Liver (tissue), 8 donors: ENCODE measurements at regions not wholly inside any gene's neighbourhood (a gene's known extent, or its start where the extent isn't known, plus 50 kb on each side); places are given as distances from the start of the nearest gene placed in this dataset.

ENCODE experiments used
- DNase-seq: peaks from one replicate; pipeline ENCODE4 v3.0.0-alpha.2; 2017; ENCODE audit warnings: low spot score
- H3K27ac ChIP-seq, 2 donors: one replicate each; pipeline ENCODE4 v1.7.0; 2013; ENCODE audit warnings: inconsistent platforms in 2 of 2, low read length in 2 of 2, control low read depth in 1 of 2, low read depth in 1 of 2, mild to moderate bottlenecking in 1 of 2
- H3K27me3 ChIP-seq, 4 donors: one replicate each; pipeline versions ENCODE4 v1.6.1 to v1.7.0; 2013; ENCODE audit warnings: low read length in 3 of 4, inconsistent platforms in 1 of 4, mild to moderate bottlenecking in 1 of 4, moderate library complexity in 1 of 4; ENCODE audit not compliant: control insufficient read depth in 4 of 4, insufficient read depth in 4 of 4
- H3K36me3 ChIP-seq, 4 donors: one replicate each; pipeline versions ENCODE4 v1.6.1 to v1.7.0; 2013; ENCODE audit warnings: low read length in 3 of 4, mild to moderate bottlenecking in 3 of 4, low read depth in 1 of 4, moderate library complexity in 1 of 4; ENCODE audit not compliant: control insufficient read depth in 4 of 4, insufficient read depth in 3 of 4
- H3K4me1 ChIP-seq, 4 donors: one replicate each; pipeline versions ENCODE4 v1.6.1 to v1.7.0; 2013; ENCODE audit warnings: low read length in 3 of 4, mild to moderate bottlenecking in 3 of 4, moderate library complexity in 1 of 4; ENCODE audit not compliant: control insufficient read depth in 4 of 4, insufficient read depth in 4 of 4
- H3K4me3 ChIP-seq, 3 donors: one replicate each; pipeline versions ENCODE4 v1.6.1 to v1.7.0; 2013; ENCODE audit warnings: low read length in 3 of 3, control low read depth in 1 of 3, low read depth in 1 of 3, mild to moderate bottlenecking in 1 of 3
- H3K9ac ChIP-seq, 2 donors: one replicate each; pipeline ENCODE4 v1.7.0; 2013; ENCODE audit warnings: low read length in 2 of 2, mild to moderate bottlenecking in 2 of 2, moderate library complexity in 2 of 2, control low read depth in 1 of 2, low read depth in 1 of 2
- H3K9me3 ChIP-seq, 4 donors: one replicate each; pipeline versions ENCODE4 v1.6.1 to v1.7.0; 2013; ENCODE audit warnings: low read length in 3 of 4; ENCODE audit not compliant: control insufficient read depth in 4 of 4
- EGR1 ChIP-seq, 2 donors: IDR thresholded peaks; 2 replicates each; pipeline ENCODE4 v1.6.1; 2016 to 2018; ENCODE audit warnings: antibody characterized with exemption in 2 of 2, low read depth in 2 of 2
- FOXA1 ChIP-seq: IDR thresholded peaks from 2 replicates; pipeline ENCODE4 v1.6.1; 2016; ENCODE audit warnings: antibody characterized with exemption
- GABPA ChIP-seq, 2 donors: IDR thresholded peaks in 1 of 2; conservative IDR thresholded peaks in 1 of 2; 2 replicates each; pipeline ENCODE4 v1.6.1; 2016; ENCODE audit warnings: antibody characterized with exemption in 2 of 2, mild to moderate bottlenecking in 1 of 2, moderate library complexity in 1 of 2
- HNF4A ChIP-seq, 2 donors: conservative IDR thresholded peaks; 2 replicates each; pipeline ENCODE4 v1.6.1; 2016; ENCODE audit warnings: antibody characterized with exemption in 2 of 2, mild to moderate bottlenecking in 2 of 2
- HNF4G ChIP-seq: IDR thresholded peaks from 2 replicates; pipeline ENCODE4 v1.6.1; 2016; ENCODE audit warnings: antibody characterized with exemption
- JUND ChIP-seq, 2 donors: IDR thresholded peaks; 2 replicates each; pipeline ENCODE4 v1.6.1; 2016; ENCODE audit warnings: antibody characterized with exemption in 2 of 2
- MAX ChIP-seq: IDR thresholded peaks from 2 replicates; pipeline ENCODE4 v1.6.1; 2016; ENCODE audit warnings: antibody characterized with exemption
- NR2F2 ChIP-seq: IDR thresholded peaks from 2 replicates; pipeline ENCODE4 v1.6.1; 2016; ENCODE audit warnings: antibody characterized with exemption
- RAD21 ChIP-seq, 2 donors: IDR thresholded peaks; 2 replicates each; pipeline ENCODE4 v1.6.1; 2016; ENCODE audit warnings: antibody characterized with exemption in 2 of 2, mild to moderate bottlenecking in 2 of 2
- REST ChIP-seq: IDR thresholded peaks from 2 replicates; pipeline ENCODE4 v1.6.1; 2016; ENCODE audit warnings: antibody characterized with exemption, mild to moderate bottlenecking
- RXRA ChIP-seq, 2 donors: IDR thresholded peaks; 2 replicates each; pipeline ENCODE4 v1.6.1; 2017 to 2018; ENCODE audit warnings: antibody characterized with exemption in 2 of 2, mild to moderate bottlenecking in 1 of 2
- SP1 ChIP-seq: IDR thresholded peaks from 2 replicates; pipeline ENCODE4 v1.6.1; 2018; ENCODE audit warnings: antibody characterized with exemption, mild to moderate bottlenecking
- TAF1 ChIP-seq: conservative IDR thresholded peaks from 2 replicates; pipeline ENCODE4 v1.6.1; 2016; ENCODE audit warnings: antibody characterized with exemption, mild to moderate bottlenecking
- YY1 ChIP-seq: IDR thresholded peaks from 2 replicates; pipeline ENCODE4 v1.6.1; 2016; ENCODE audit warnings: antibody characterized with exemption, mild to moderate bottlenecking
- ZBTB33 ChIP-seq: IDR thresholded peaks from 2 replicates; pipeline ENCODE4 v1.6.1; 2016; ENCODE audit warnings: antibody characterized with exemption
- WGBS: extraction: QIAGEN DNeasy Blood & Tissue Kit; methylation state at CpG from one replicate; pipeline ENCODE4 v1.1.7; 2013; 5-methylcytosine and 5-hydroxymethylcytosine counted together
- TF ChIP-seq, protein P1 (sequence below): fragments of 150-350 bp; IDR thresholded peaks from 2 replicates; pipeline ENCODE4 v1.5.1; 2017; ENCODE audit warnings: improper control_type of control experiment, low read depth, low read length; ENCODE audit not compliant: missing input control
- TF ChIP-seq, protein P2 (sequence below): IDR thresholded peaks from 2 replicates; pipeline ENCODE4 v1.6.1; 2016; ENCODE audit warnings: antibody characterized with exemption
- donor health status: healthy.
- donor health status: healthy.
- donor health status: healthy.
- donor health status: healthy.
- donor health status: healthy.

GRCh38 chr2:76157531-76157930 is 446.8 kb upstream of the GCFC2 start (continued):
- TF ChIP-seq RAD21 (IDR thresholded peaks at IDR 0.05) = no peak
- TF ChIP-seq NR2F2 = no peak
- no peak for TF ChIP-seq YY1

GRCh38 chr2:76154981-76155380 is 444.3 kb upstream of the GCFC2 start:
- H3K27me3 ChIP-seq = no peaks in the 10 kb centered on the region
- 60% methylated on average over 3 of the region's 3 CpGs for WGBS
- DNase-seq = no peak
- H3K27ac ChIP-seq = no peak overlapping the region
- no peaks in the 10 kb centered on the region for H3K9me3 ChIP-seq
- no peaks in the 10 kb centered on the region for H3K36me3 ChIP-seq
- no peaks in the 10 kb centered on the region for H3K4me1 ChIP-seq
- no peak overlapping the region for H3K9ac ChIP-seq
- H3K4me3 ChIP-seq = no peak overlapping the region
- TF ChIP-seq ZBTB33 (no peak), NR2F2 (no peak), YY1 (no peak), JUND (IDR thresholded peaks at IDR 0.05) (no peak), HNF4A (conservative IDR thresholded peaks at IDR 0.05) (no peak), HNF4G (no peak), TAF1 (no peak)
- TF ChIP-seq, protein P1, sequence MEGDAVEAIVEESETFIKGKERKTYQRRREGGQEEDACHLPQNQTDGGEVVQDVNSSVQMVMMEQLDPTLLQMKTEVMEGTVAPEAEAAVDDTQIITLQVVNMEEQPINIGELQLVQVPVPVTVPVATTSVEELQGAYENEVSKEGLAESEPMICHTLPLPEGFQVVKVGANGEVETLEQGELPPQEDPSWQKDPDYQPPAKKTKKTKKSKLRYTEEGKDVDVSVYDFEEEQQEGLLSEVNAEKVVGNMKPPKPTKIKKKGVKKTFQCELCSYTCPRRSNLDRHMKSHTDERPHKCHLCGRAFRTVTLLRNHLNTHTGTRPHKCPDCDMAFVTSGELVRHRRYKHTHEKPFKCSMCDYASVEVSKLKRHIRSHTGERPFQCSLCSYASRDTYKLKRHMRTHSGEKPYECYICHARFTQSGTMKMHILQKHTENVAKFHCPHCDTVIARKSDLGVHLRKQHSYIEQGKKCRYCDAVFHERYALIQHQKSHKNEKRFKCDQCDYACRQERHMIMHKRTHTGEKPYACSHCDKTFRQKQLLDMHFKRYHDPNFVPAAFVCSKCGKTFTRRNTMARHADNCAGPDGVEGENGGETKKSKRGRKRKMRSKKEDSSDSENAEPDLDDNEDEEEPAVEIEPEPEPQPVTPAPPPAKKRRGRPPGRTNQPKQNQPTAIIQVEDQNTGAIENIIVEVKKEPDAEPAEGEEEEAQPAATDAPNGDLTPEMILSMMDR = no peak

- Histone ChIP-seq H3K4me1 (no peaks in the 10 kb centered on the region), H3K36me3 (no peaks in the 10 kb centered on the region), H3K27me3 (no peaks in the 10 kb centered on the region), H3K27ac (no peak overlapping the region), H3K9me3 (peaks cover 0 to 6% (median 0%) of the 10 kb centered on the region in 4 donors), H3K4me3 (no peak overlapping the region), H3K9ac (no peak overlapping the region)
- TF ChIP-seq FOXA1 (no peak), EGR1 (IDR thresholded peaks at IDR 0.05; ENCODE audit: low read depth in 2 of 2) (no peak), TAF1 (no peak), REST (no peak), JUND (IDR thresholded peaks at IDR 0.05) (no peak), HNF4G (no peak), RXRA (IDR thresholded peaks at IDR 0.05) (no peak), SP1 (no peak), YY1 (no peak), NR2F2 (no peak), HNF4A (conservative IDR thresholded peaks at IDR 0.05) (no peak), ZBTB33 (no peak), RAD21 (IDR thresholded peaks at IDR 0.05) (no peak), GABPA (IDR thresholded peaks at IDR 0.05 in 1 of 2, conservative IDR thresholded peaks at IDR 0.05 in 1 of 2) (no peak), MAX (no peak)
- TF ChIP-seq, protein P2, sequence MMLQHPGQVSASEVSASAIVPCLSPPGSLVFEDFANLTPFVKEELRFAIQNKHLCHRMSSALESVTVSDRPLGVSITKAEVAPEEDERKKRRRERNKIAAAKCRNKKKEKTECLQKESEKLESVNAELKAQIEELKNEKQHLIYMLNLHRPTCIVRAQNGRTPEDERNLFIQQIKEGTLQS = no peak
- TF ChIP-seq, protein P1 = no peak
- DNase-seq = no peak
These were observed 439.1 kb upstream of the GCFC2 start for GRCh38 chr2:76149846-76150245.
